GM12873 (cell line): ENCODE measurements at regions not wholly inside any gene's neighbourhood (a gene's known extent, or its start where the extent isn't known, plus 50 kb on each side); places are given as distances from the start of the nearest gene placed in this dataset.

Source experiments
- CTCF ChIP-seq: IDR thresholded peaks from 2 replicates; pipeline ENCODE4 v1.5.1; 2012; ENCODE audit warnings: low read depth, mild to moderate bottlenecking, moderate library complexity, low read length, control low read depth; ENCODE audit not compliant: insufficient read depth; ENCODE audit errors: missing control alignments

GRCh38 chr6:21872749-21873148 is 279.2 kb downstream of the SOX4 start:
- TF ChIP-seq CTCF: no peak

- no peak for TF ChIP-seq CTCF
These were observed 280.0 kb downstream of the SOX4 start for GRCh38 chr6:21873562-21873961.

- TF ChIP-seq CTCF: no peak
These were observed 280.8 kb downstream of the SOX4 start for GRCh38 chr6:21874372-21874771.

GRCh38 chr6:21881969-21882465 is 288.5 kb downstream of the SOX4 start:
- TF ChIP-seq CTCF: no peak

- TF ChIP-seq CTCF: no peak
These were observed 290.2 kb downstream of the SOX4 start for GRCh38 chr6:21883595-21884328.

- TF ChIP-seq CTCF: no peak
These were observed 291.6 kb downstream of the SOX4 start for GRCh38 chr6:21885111-21885510.

GRCh38 chr6:21885532-21886114 is 292.1 kb downstream of the SOX4 start:
- TF ChIP-seq CTCF: no peak
